ENCODE measurements at regions not wholly inside any gene's neighbourhood (a gene's known extent, or its start where the extent isn't known, plus 50 kb on each side); places are given as distances from the start of the nearest gene placed in this dataset.

- Histone ChIP-seq H3F3A (replicated peaks; ENCODE audit: low read depth) (no peaks in the 10 kb centered on the region), H2AFZ (no peak overlapping the region), H3K36me3 (ENCODE audit: insufficient read depth) (no peaks in the 10 kb centered on the region), H3K27me3 (ENCODE audit: insufficient read depth) (no peaks in the 10 kb centered on the region), H3K4me3 (no peak overlapping the region), H3K9me2 (ENCODE audit: insufficient read depth) (no peaks in the 10 kb centered on the region), H3K27ac (ENCODE audit: low read depth) (no peak overlapping the region), H3K4me1 (ENCODE audit: insufficient read depth) (no peaks in the 10 kb centered on the region), H3K4me2 (no peak overlapping the region), H3K79me2 (replicated peaks; ENCODE audit: insufficient read depth) (no peaks in the 10 kb centered on the region), H4K20me1 (replicated peaks; ENCODE audit: insufficient read depth) (no peaks in the 10 kb centered on the region)
- DNase-seq (ENCODE audit: low spot score) (peak; percentile 61), ATAC-seq (no peak; the same call in 2 of the 3 replicates)
- TF ChIP-seq ZNF114 (CRISPR knock-in tag; IDR thresholded peaks at IDR 0.05) (no peak), CTCF (conservative IDR thresholded peaks at IDR 0.05; ENCODE audit: low read depth in 2 of 2) (peak; percentile 44 to 59)
- Mint-ChIP-seq H3K27ac (no peak overlapping the region), H3K36me3 (ENCODE audit: low read depth) (no peaks in the 10 kb centered on the region), H3K27me3 (ENCODE audit: insufficient read depth, low read depth, poor library complexity) (peaks cover 2% of the 10 kb centered on the region), H3K9me3 (no peaks in the 10 kb centered on the region; the same call in 2 of the 3 replicates), H3K4me1 (no peaks in the 10 kb centered on the region), H3K4me3 (no peak overlapping the region)
Measured at GRCh38 chr10:91335147-91335546, 75.0 kb upstream of the HECTD2 start.

- H3K4me3 ChIP-seq = no peak overlapping the region
- no peaks in the 10 kb centered on the region for H3K36me3 ChIP-seq (ENCODE audit: insufficient read depth)
- Mint-ChIP-seq H3K4me1 (no peaks in the 10 kb centered on the region), H3K27ac (no peak overlapping the region), H3K9me3 (no peaks in the 10 kb centered on the region), H3K4me3 (no peak overlapping the region), H3K36me3 (ENCODE audit: low read depth) (no peaks in the 10 kb centered on the region), H3K27me3 (ENCODE audit: insufficient read depth, low read depth, poor library complexity) (no peaks in the 10 kb centered on the region)
- H3K27ac ChIP-seq (ENCODE audit: low read depth) = no peak overlapping the region
- no peaks in the 10 kb centered on the region for H3F3A ChIP-seq (replicated peaks; ENCODE audit: low read depth)
- H3K79me2 ChIP-seq (replicated peaks; ENCODE audit: insufficient read depth) = no peaks in the 10 kb centered on the region
- no peak overlapping the region for H3K4me2 ChIP-seq
- H3K27me3 ChIP-seq (ENCODE audit: insufficient read depth) = no peaks in the 10 kb centered on the region
- DNase-seq (ENCODE audit: low spot score) (no peak), ATAC-seq (no peak)
- no peaks in the 10 kb centered on the region for H3K4me1 ChIP-seq (ENCODE audit: insufficient read depth)
- no peak overlapping the region for H2AFZ ChIP-seq
- H4K20me1 ChIP-seq (replicated peaks; ENCODE audit: insufficient read depth) = no peaks in the 10 kb centered on the region
- peaks cover 4% of the 10 kb centered on the region; the same call in 1 of the 2 replicates for H3K9me2 ChIP-seq (ENCODE audit: insufficient read depth)
- TF ChIP-seq POLR2AphosphoS5 (IDR thresholded peaks at IDR 0.05; ENCODE audit: low read depth) (no peak), ETS1 (IDR thresholded peaks at IDR 0.05) (no peak), EZH2phosphoT487 (IDR thresholded peaks at IDR 0.05; ENCODE audit: unreplicated experiment) (no peak), NANOG (IDR thresholded peaks at IDR 0.05; ENCODE audit: borderline replicate concordance) (no peak), JUNB (IDR thresholded peaks at IDR 0.05; ENCODE audit: unreplicated experiment) (no peak), ZNF462 (CRISPR knock-in tag; IDR thresholded peaks at IDR 0.05) (no peak), CREB1 (CRISPR knock-in tag; IDR thresholded peaks at IDR 0.05; ENCODE audit: low read depth) (no peak), CTCF (conservative IDR thresholded peaks at IDR 0.05; ENCODE audit: low read depth in 2 of 2) (no peak)
Measured at GRCh38 chr10:91339729-91340128, 70.4 kb upstream of the HECTD2 start.

Data from GM23338 (cell line).